Spleen (tissue), 7 donors: ENCODE measurements at regions not wholly inside any gene's neighbourhood (a gene's known extent, or its start where the extent isn't known, plus 50 kb on each side); places are given as distances from the start of the nearest gene placed in this dataset.

Experiments
- POLR2A ChIP-seq, 3 donors: fragments of 450-650 bp; IDR thresholded peaks; one replicate each; pipeline ENCODE4 v1.5.1; 2017; ENCODE audit warnings: antibody characterized with exemption in 3 of 3, mild to moderate bottlenecking in 1 of 3
- POLR2AphosphoS5 ChIP-seq, 3 donors: sonication (generic); formaldehyde crosslinking; IDR thresholded peaks; one replicate each; pipeline ENCODE4 v1.5.1; 2017; ENCODE audit warnings: antibody characterized with exemption in 3 of 3
- TF ChIP-seq, protein P1 (sequence below), 11 experiments: fragments of 200-600 bp in 7 of 11; fragments of 450-650 bp in 4 of 11; sonication (generic) in 4 of 11; IDR thresholded peaks in 8 of 11; conservative IDR thresholded peaks in 3 of 11; 1 replicate in 7 of 11; 2 replicates in 4 of 11; pipeline versions ENCODE4 v1.4.0 to v1.8.0; 2016 to 2021; ENCODE audit warnings: antibody characterized with exemption in 11 of 11, inconsistent platforms in 4 of 11, mild to moderate bottlenecking in 1 of 11
- donor health status: DM: no; HTN: no; CAD: no; lungs with moderate emphysema.
- donor health status: DM: no; HTN: no; CAD: no.
- donor health status: DM: no; HTN: no; CAD: no.

DNA sequence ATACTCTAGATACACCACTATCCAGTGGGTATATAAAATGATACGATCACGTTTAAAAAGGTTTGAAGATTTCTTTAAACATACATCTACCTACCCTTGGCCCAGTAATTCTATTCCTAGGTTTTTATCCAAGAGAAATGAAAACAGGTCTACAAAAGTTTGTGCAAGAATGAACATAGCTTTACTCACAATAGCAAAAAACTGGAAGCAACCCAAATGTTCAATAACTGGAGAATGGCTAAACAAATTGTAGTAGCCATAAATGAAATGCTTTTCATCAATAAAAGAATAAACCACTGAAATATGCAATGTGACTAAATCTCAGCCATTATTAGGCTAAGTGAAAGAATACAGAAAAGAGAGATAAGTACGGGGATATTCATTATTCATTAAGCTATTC lies 438.9 kb downstream of the ARHGEF28 start:
- no peak for TF ChIP-seq POLR2AphosphoS5 (IDR thresholded peaks at IDR 0.05)
- TF ChIP-seq, protein P1, sequence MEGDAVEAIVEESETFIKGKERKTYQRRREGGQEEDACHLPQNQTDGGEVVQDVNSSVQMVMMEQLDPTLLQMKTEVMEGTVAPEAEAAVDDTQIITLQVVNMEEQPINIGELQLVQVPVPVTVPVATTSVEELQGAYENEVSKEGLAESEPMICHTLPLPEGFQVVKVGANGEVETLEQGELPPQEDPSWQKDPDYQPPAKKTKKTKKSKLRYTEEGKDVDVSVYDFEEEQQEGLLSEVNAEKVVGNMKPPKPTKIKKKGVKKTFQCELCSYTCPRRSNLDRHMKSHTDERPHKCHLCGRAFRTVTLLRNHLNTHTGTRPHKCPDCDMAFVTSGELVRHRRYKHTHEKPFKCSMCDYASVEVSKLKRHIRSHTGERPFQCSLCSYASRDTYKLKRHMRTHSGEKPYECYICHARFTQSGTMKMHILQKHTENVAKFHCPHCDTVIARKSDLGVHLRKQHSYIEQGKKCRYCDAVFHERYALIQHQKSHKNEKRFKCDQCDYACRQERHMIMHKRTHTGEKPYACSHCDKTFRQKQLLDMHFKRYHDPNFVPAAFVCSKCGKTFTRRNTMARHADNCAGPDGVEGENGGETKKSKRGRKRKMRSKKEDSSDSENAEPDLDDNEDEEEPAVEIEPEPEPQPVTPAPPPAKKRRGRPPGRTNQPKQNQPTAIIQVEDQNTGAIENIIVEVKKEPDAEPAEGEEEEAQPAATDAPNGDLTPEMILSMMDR (IDR thresholded peaks at IDR 0.05 in 8 of 11, conservative IDR thresholded peaks at IDR 0.05 in 3 of 11) = no peak
- no peak for TF ChIP-seq POLR2A (IDR thresholded peaks at IDR 0.05)
